ENCODE measurements at regions not wholly inside any gene's neighbourhood (a gene's known extent, or its start where the extent isn't known, plus 50 kb on each side); places are given as distances from the start of the nearest gene placed in this dataset.

DNA sequence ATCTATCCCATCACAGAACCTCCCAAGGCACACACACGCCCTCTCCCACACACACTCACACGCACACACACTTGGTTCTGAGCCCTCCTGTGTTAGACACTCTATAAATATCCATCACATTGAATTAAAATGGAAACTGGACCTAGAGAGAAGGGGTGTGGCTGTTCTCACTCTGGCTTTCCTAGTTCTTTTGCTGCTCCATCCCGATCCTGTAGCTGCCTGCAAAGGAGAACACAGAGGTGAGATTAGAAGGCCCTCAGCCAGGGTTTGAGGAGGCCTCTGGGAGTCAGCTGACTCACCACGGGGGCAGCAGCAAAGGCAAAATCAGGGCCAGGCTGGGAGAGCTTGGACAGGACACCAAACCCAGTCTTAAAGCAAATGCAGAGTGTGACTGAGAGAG, 192.3 kb upstream of the CADM1 start:
- ChIA-PET CTCF (interaction anchor here (0.8 kb wide), 1 partner anchor 676 kb away, joined by 3 read pairs; no protein-coding TSS in a partner anchor), POLR2A (no interaction called here)
- no peak for TF ChIP-seq CTCF (IDR thresholded peaks at IDR 0.05; ENCODE audit: control extremely low read depth, extremely low read depth, low read depth, missing control alignments)
- no peak for DNase-seq (ENCODE audit: extremely low spot score)

- ChIA-PET POLR2A (no interaction called here), CTCF (no interaction called here)
- DNase-seq (ENCODE audit: extremely low spot score): no peak
- no peak for TF ChIP-seq CTCF (IDR thresholded peaks at IDR 0.05; ENCODE audit: control extremely low read depth, extremely low read depth, low read depth, missing control alignments)
Measured at GRCh38 chr11:115695677-115696364, 191.6 kb upstream of the CADM1 start.

DNA sequence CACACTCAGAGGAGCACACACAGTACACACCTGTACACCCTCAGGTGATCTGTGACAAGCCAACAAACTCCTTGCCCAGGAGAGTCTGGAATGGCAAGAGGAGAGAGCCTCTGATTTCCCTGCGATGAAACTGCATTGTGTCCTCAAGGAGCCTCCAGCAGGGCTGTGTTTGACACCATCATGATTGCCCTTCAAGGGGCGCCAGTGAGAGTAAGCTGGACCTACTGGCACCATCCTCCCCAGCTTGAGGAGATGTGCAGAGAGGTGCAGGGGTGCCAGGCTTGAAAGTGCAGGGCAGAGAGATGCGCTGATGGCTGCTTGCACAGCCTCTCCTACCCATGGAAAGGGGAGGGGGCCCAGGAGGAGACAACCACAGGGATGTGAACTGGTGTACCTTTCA, 188.8 kb upstream of the CADM1 start:
- CTCF ChIA-PET: no interaction called here
- no peak for DNase-seq (ENCODE audit: extremely low spot score)
- TF ChIP-seq CTCF (IDR thresholded peaks at IDR 0.05; ENCODE audit: control extremely low read depth, extremely low read depth, low read depth, missing control alignments): no peak
- POLR2A ChIA-PET: no interaction called here

- POLR2A ChIA-PET: no interaction called here
- DNase-seq (ENCODE audit: extremely low spot score): no peak
- no peak for TF ChIP-seq CTCF (IDR thresholded peaks at IDR 0.05; ENCODE audit: control extremely low read depth, extremely low read depth, low read depth, missing control alignments)
- CTCF ChIA-PET: interaction anchor here (0.7 to 1.3 kb wide), 3 partner anchors 12 to 585 kb away, joined by 3 to 4 read pairs (median 3); no protein-coding TSS in a partner anchor
Measured at GRCh38 chr11:115691030-115691429, 186.8 kb upstream of the CADM1 start.

GRCh38 chr11:115687934-115688333, 183.7 kb upstream of the CADM1 start:
- ChIA-PET CTCF (no interaction called here), POLR2A (no interaction called here)
- no peak for DNase-seq (ENCODE audit: extremely low spot score)
- TF ChIP-seq CTCF (IDR thresholded peaks at IDR 0.05; ENCODE audit: control extremely low read depth, extremely low read depth, low read depth, missing control alignments): no peak

GRCh38 chr11:115684699-115685098, 180.5 kb upstream of the CADM1 start:
- POLR2A ChIA-PET: no interaction called here
- TF ChIP-seq CTCF (IDR thresholded peaks at IDR 0.05; ENCODE audit: control extremely low read depth, extremely low read depth, low read depth, missing control alignments): no peak
- no peak for DNase-seq (ENCODE audit: extremely low spot score)
- CTCF ChIA-PET: no interaction called here

Data from GM10248 (cell line).